ENCODE measurements at regions not wholly inside any gene's neighbourhood (a gene's known extent, or its start where the extent isn't known, plus 50 kb on each side); places are given as distances from the start of the nearest gene placed in this dataset.

DNA sequence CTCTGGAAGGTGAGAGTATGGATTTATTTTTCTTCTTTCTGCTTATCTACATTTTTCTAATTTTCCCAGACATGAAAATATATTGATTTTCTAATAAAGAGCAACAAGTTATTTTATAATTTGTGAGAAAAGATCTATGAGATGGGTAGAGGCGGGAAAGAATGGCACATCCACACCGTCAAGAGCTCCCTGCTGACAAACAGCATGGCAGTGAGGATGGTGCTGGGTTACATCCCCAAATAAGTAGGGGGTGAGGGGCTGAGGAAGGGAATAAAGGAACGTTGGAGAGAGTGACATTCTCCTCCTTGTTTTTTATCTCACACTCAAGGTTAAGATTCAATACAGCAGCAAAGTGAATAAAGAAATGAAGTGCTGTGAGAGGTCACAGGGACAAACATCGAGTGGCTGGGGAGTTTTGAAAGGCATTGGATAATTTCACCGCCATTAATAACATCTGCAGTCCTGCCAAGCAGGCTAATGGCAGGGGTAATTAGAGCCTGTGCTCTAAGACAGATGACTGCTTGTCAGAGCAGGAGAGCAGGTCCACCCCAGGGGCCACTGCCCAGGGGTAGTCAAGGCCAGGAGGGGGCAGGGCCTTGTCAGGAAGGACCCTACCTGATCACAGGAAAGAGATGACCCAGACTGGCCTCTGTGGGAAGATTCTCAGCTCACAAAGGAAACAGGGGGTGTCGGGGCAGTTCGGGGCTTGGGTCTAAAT lies 323.8 kb downstream of the FBXW7 start:
- TF ChIP-seq FOXK2 (IDR thresholded peaks at IDR 0.05) = no peak
- TF ChIP-seq ZNF384 (IDR thresholded peaks at IDR 0.05) = no peak
- TF ChIP-seq SUZ12 (IDR thresholded peaks at IDR 0.05) = no peak
- TF ChIP-seq ELF4 (IDR thresholded peaks at IDR 0.05) = no peak
- TF ChIP-seq NFRKB (IDR thresholded peaks at IDR 0.05) = no peak
